ENCODE measurements at regions not wholly inside any gene's neighbourhood (a gene's known extent, or its start where the extent isn't known, plus 50 kb on each side); places are given as distances from the start of the nearest gene placed in this dataset.

DNA sequence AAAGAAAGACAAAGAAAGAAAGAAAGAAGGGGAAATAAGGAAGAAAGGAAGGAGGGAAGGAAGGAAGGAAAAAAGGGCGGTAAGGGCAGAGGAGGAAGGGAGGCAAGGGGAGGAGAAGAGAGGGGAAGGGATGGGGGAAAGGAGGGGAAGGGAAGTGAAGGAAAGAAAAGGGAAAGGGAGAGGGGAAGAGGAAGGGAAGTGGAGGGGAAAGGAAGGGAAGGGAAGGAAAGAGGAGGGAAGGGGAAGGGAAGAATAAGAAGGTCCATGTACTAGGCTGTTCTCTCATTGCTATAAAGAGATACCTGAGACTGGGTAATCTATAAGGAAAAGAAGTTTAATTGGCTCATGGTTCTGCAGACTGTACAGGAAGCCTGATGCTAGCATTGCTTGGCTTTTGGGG is 217.1 kb downstream of the ENC1 start:
- TF ChIP-seq, protein P1, sequence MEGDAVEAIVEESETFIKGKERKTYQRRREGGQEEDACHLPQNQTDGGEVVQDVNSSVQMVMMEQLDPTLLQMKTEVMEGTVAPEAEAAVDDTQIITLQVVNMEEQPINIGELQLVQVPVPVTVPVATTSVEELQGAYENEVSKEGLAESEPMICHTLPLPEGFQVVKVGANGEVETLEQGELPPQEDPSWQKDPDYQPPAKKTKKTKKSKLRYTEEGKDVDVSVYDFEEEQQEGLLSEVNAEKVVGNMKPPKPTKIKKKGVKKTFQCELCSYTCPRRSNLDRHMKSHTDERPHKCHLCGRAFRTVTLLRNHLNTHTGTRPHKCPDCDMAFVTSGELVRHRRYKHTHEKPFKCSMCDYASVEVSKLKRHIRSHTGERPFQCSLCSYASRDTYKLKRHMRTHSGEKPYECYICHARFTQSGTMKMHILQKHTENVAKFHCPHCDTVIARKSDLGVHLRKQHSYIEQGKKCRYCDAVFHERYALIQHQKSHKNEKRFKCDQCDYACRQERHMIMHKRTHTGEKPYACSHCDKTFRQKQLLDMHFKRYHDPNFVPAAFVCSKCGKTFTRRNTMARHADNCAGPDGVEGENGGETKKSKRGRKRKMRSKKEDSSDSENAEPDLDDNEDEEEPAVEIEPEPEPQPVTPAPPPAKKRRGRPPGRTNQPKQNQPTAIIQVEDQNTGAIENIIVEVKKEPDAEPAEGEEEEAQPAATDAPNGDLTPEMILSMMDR (IDR thresholded peaks at IDR 0.05; ENCODE audit: low read depth, low read length): no peak
- no peak for DNase-seq (ENCODE audit: extremely low read depth, low read depth)

DNA sequence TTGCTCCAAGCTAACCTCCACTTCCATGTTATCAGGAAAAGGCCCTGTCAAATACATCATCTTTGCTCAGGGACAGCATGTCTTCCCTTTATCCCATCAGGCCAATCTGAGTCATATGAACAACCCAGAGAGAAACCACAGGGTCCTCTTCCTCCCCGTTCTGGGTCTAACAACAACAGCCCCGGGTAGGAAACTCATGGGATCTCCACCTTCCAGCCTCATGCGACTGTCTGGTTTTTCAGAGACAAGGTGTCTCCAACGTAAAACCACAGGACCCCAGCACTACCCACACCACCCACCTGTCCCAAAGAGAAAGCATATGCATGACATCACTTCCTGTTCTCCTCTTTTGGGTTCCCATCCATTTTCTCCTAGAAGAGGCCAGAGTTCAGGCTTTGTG is 217.9 kb downstream of the ENC1 start:
- DNase-seq (ENCODE audit: extremely low read depth, low read depth): no peak
- TF ChIP-seq, protein P1 (IDR thresholded peaks at IDR 0.05; ENCODE audit: low read depth, low read length): no peak

DNA sequence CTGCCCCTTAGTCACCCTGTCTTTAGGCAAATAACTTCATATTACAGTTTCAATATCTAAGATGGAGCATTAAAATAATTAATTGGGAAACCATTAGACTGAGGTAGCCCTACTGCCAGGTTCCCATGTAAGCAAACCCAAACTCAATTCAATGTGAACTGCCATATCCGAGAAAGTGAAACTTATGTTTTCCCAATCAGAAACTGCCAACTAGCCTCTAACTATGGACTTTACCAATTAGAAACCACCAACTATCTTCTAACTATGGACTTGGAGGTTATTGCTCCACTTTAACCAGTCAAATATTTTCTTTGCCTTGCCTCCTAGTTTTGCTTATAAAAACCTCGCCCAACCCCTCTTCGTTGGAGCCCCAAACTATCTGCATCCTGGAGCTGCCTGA is 218.5 kb downstream of the ENC1 start:
- TF ChIP-seq, protein P1 (IDR thresholded peaks at IDR 0.05; ENCODE audit: low read depth, low read length): no peak
- no peak for DNase-seq (ENCODE audit: extremely low read depth, low read depth)

DNA sequence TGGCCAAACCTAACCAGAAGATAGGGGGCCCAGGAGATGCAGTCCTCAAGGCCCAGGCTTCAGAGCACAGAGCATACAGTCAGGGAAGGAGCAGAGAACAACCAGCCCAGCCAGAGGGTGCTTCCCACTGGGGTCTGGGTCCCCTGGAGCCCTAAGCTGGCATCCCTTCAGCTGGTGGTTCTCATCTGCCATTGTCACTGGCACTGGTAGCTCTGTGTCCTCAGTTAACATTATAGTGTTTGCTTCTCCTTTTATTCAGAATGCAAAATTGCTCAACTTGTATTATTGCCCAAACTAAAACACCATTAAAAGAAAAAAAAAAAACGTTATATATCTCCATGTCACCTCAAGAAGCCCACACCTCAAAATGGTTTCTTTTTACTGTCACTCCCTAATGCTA is 219.2 kb downstream of the ENC1 start:
- TF ChIP-seq, protein P1 (IDR thresholded peaks at IDR 0.05; ENCODE audit: low read depth, low read length): no peak
- no peak for DNase-seq (ENCODE audit: extremely low read depth, low read depth)

DNA sequence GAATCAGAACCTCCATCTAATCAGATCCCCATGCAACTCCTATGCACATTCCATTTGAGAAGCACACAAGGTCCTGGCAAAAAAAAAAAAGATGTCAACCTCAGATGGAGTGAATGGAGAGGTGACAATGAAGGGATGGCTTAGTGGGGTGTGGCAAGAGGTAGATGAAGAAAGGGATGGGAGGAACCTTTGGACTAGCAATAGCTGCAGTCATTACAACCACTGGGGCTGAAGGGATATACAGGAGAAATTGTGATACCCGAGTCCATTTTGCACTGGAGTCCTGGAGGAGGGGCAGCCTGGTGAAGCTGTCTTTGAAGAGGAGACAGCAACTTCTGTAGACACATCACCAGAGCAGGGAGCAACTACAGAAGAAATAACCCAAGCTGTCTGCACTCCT is 219.6 kb downstream of the ENC1 start:
- DNase-seq (ENCODE audit: extremely low read depth, low read depth): no peak
- TF ChIP-seq, protein P1 (IDR thresholded peaks at IDR 0.05; ENCODE audit: low read depth, low read length): no peak

DNA sequence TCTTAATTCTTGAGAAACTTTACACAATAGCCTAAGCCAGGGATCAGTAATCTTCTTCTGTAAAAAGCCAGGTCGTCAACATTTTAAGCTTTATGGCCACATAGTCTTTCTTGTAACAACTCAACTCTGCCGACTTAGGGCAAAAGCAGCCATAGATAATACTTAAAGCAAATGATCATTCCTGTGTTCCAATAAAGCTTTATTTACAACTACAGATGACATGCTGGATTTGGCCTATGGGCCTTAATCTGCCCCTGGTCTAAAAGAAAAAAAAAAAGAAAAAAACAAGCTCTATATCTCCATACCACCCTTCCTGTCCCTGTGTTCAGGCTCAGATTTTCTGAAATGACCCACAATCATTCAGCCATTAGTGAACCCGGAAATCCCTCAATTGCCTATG is 220.3 kb downstream of the ENC1 start:
- TF ChIP-seq, protein P1 (IDR thresholded peaks at IDR 0.05; ENCODE audit: low read depth, low read length): no peak

DNA sequence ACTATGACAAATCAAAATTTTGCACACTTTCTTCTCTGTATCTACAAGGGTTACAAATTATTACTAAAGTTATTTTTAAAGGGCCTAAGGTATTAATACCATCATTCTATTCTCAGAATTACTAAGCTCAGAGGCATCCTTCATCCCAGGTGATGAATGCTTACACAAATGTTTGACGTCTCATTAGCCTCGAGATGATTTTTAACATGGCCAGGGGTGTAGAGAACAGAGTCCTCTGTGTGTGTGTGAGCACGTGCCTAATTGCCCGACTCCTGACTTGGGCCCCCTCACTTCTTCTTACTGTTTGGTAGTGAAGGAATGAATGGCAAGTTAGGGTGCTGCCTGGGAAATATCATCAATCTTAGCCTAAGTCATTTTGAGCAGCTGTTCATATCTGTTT is 221.1 kb downstream of the ENC1 start:
- TF ChIP-seq, protein P1 (IDR thresholded peaks at IDR 0.05; ENCODE audit: low read depth, low read length): no peak
- DNase-seq (ENCODE audit: extremely low read depth, low read depth): no peak

More for the DNA sequence above, 220.3 kb downstream of the ENC1 start:
- DNase-seq (ENCODE audit: extremely low read depth, low read depth): no peak

Data from AG09319 (cell line).